ENCODE measurements at regions not wholly inside any gene's neighbourhood (a gene's known extent, or its start where the extent isn't known, plus 50 kb on each side); places are given as distances from the start of the nearest gene placed in this dataset.

DNA sequence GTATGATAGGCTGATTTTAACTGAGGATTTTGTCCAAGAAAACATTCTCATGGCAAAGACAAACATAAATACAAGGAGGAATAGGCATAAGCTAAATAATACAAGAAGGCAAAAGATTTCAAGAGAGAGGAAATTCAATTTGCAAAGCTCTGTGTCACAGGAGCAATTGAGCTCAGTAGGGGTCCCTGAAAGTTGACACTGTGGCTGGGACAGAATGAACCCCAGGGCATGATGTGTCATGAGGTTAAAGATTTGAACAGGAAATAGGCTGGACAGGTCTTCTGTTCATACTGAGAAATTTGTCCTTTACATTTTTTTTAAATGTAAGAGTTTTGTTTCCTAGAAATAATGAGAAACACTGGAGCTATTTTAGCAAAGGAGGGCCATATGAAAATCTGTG is 555.4 kb upstream of the NEGR1 start:
- intact Hi-C loops (cut with DNase I): no loop called here
- H3K9me3 ChIP-seq: no peaks in the 10 kb centered on the region
- H3K27me3 ChIP-seq: no peaks in the 10 kb centered on the region
- TF ChIP-seq EP300 (IDR thresholded peaks at IDR 0.05): no peak
- TF ChIP-seq, protein P1, sequence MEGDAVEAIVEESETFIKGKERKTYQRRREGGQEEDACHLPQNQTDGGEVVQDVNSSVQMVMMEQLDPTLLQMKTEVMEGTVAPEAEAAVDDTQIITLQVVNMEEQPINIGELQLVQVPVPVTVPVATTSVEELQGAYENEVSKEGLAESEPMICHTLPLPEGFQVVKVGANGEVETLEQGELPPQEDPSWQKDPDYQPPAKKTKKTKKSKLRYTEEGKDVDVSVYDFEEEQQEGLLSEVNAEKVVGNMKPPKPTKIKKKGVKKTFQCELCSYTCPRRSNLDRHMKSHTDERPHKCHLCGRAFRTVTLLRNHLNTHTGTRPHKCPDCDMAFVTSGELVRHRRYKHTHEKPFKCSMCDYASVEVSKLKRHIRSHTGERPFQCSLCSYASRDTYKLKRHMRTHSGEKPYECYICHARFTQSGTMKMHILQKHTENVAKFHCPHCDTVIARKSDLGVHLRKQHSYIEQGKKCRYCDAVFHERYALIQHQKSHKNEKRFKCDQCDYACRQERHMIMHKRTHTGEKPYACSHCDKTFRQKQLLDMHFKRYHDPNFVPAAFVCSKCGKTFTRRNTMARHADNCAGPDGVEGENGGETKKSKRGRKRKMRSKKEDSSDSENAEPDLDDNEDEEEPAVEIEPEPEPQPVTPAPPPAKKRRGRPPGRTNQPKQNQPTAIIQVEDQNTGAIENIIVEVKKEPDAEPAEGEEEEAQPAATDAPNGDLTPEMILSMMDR (IDR thresholded peaks at IDR 0.05): no peak
- TF ChIP-seq POLR2A (IDR thresholded peaks at IDR 0.05): no peak
- H3K4me3 ChIP-seq: no peak overlapping the region
- DNase-seq: no peak
- H3K27ac ChIP-seq: no peak overlapping the region
- H3K4me1 ChIP-seq (ENCODE audit: insufficient read depth): no peaks in the 10 kb centered on the region
- no peaks in the 10 kb centered on the region for H3K36me3 ChIP-seq

DNA sequence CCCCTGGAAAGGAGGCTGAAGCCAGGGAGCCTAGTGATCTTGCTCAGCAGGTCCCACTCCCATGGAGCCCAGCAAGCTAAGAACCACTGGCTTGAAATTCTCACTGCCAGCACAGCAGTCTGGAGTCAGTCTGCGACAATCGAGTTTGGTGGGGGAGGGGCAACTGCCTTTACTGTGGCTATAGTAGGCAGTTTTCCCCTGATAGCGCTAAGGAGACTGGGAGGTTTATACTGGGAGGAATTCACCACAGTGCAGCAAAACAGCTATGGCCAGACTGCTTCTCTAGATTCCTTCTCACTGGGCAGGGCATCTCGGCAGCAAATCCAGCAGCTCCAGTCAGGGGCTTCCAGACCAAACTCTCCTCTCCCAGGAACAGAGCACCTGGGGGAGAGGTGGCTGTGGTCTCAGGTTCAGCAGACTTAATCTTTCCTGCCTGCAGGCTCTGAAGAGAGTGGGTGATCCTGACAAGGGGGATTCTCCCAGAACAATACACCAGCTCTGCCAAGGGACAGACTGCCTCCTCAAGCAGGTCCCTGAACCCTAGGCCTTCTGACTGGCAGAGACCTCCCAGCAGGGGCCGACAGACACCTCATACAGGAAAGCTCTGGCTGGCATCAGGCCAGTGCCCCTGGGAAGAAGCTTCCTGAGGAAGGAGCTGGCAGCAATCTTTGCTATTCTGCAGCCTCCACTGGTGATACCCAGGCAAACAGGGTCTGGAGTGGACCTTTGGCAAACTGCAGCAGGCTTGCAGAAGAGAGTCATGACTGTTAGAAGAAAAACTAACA is 548.5 kb upstream of the NEGR1 start:
- H3K9me3 ChIP-seq: no peaks in the 10 kb centered on the region
- H3K4me1 ChIP-seq (ENCODE audit: insufficient read depth): no peaks in the 10 kb centered on the region
- TF ChIP-seq EP300 (IDR thresholded peaks at IDR 0.05): no peak
- no peak for TF ChIP-seq POLR2A (IDR thresholded peaks at IDR 0.05)
- TF ChIP-seq, protein P1 (IDR thresholded peaks at IDR 0.05): no peak
- no peak overlapping the region for H3K27ac ChIP-seq
- no peaks in the 10 kb centered on the region for H3K36me3 ChIP-seq
- DNase-seq: no peak
- intact Hi-C loops (cut with DNase I): no loop called here
- no peaks in the 10 kb centered on the region for H3K27me3 ChIP-seq
- 67 to 80% (median 70%) methylated on average over 5 of the region's 5 CpGs for WGBS, 3 donors
- no peak overlapping the region for H3K4me3 ChIP-seq

DNA sequence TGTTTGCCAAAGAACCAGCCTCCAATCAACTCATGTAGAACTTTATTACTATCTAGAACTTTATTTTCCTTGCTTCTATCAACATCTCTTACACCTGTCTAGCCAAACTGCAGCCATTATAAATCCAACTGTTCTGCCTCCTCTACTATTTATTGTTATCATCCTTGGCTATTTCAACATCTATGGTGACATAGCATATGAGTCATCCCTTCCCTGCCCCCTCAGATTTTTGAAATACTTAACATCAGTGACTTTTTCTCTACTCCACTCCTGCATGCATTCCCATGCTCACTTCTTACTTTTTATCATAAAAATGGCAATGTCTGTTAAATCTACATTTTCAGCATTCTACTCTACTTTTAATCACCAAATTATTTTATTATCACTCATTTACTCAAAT is 544.9 kb upstream of the NEGR1 start:
- no peak overlapping the region for H3K4me3 ChIP-seq
- H3K27me3 ChIP-seq: no peaks in the 10 kb centered on the region
- TF ChIP-seq, protein P1 (IDR thresholded peaks at IDR 0.05): no peak
- TF ChIP-seq EP300 (IDR thresholded peaks at IDR 0.05) (no peak), POLR2A (IDR thresholded peaks at IDR 0.05) (no peak)
- intact Hi-C loops (cut with DNase I): no loop called here
- H3K36me3 ChIP-seq: no peaks in the 10 kb centered on the region
- no peaks in the 10 kb centered on the region for H3K9me3 ChIP-seq
- H3K27ac ChIP-seq: no peak overlapping the region
- H3K4me1 ChIP-seq (ENCODE audit: insufficient read depth): no peaks in the 10 kb centered on the region
- no peak for DNase-seq

DNA sequence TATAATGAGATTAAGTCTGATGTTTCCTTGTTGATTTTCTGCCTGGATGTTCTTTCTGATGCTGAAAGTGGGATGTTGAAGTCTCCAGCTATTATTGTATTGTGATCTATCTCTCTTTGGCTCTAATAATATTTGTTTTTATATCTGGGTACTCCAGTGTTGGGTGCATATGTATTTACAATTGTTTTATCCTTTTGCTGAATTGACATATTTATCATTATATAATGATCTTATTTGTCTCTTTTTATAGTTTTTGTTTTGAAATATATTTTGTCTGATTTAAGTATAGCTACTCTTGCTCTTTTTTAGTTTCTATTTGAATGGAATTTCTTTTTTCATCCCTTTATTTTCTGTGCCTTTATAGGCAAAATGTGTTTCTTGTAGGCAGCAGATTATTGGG is 522.2 kb upstream of the NEGR1 start:
- Histone ChIP-seq H3K4me3 (no peak overlapping the region), H3K36me3 (no peaks in the 10 kb centered on the region), H3K9me3 (no peaks in the 10 kb centered on the region), H3K27me3 (no peaks in the 10 kb centered on the region), H3K4me1 (ENCODE audit: insufficient read depth) (no peaks in the 10 kb centered on the region), H3K27ac (no peak overlapping the region)
- no peak for TF ChIP-seq POLR2A (IDR thresholded peaks at IDR 0.05)
- TF ChIP-seq, protein P1 (IDR thresholded peaks at IDR 0.05): no peak
- no peak for TF ChIP-seq EP300 (IDR thresholded peaks at IDR 0.05)
- intact Hi-C loops (cut with DNase I): no loop called here
- DNase-seq: no peak

Measured in ovary (tissue), 7 donors.